GM18873 (cell line): ENCODE measurements at regions not wholly inside any gene's neighbourhood (a gene's known extent, or its start where the extent isn't known, plus 50 kb on each side); places are given as distances from the start of the nearest gene placed in this dataset.
A peak's percentile ranks its signal among the peaks of the same experiment; 100 is the strongest.
"Not testable (repeated sequence)": the region's sequence is repeated elsewhere in the genome, so short reads cannot be mapped to it uniquely, and the experiment has no call there.

Source experiments
- ATAC-seq: cut with Tn5 transposase; IDR thresholded peaks from one replicate; pipeline ENCODE4 v1.9.1; 2021; ENCODE audit warnings: mild to moderate bottlenecking, moderate library complexity, moderate number of reproducible peaks; ENCODE audit not compliant: unreplicated experiment, low FRiP score

- ATAC-seq = no peak
Observed at GRCh38 chr2:150373374-150373773, 114.1 kb downstream of the RND3 start.

GRCh38 chr2:150371044-150371818 lies 116.2 kb downstream of the RND3 start:
- no peak for ATAC-seq

DNA sequence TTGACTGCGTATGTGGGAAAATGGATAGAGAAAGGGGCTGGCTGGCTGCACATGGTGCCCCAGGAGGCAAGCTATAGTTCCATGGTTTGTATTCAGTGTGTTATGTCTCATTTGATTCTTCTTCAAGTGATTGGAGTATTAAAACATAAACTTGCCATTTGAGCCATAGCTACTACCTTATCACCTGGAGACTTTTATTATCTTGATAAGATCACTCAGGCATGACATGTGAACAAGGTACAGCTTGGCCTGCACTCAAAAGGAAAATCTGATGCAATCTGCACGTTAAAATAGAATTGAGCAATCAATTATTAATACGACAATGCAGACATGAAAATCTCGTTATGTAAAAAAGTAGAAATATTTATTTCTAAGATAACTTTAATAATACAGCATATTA lies 116.9 kb downstream of the RND3 start:
- ATAC-seq = no peak

GRCh38 chr2:150369862-150370261 lies 117.6 kb downstream of the RND3 start:
- ATAC-seq = no peak

- ATAC-seq = no peak
Observed at GRCh38 chr2:150358468-150358807, 129.0 kb downstream of the RND3 start.

DNA sequence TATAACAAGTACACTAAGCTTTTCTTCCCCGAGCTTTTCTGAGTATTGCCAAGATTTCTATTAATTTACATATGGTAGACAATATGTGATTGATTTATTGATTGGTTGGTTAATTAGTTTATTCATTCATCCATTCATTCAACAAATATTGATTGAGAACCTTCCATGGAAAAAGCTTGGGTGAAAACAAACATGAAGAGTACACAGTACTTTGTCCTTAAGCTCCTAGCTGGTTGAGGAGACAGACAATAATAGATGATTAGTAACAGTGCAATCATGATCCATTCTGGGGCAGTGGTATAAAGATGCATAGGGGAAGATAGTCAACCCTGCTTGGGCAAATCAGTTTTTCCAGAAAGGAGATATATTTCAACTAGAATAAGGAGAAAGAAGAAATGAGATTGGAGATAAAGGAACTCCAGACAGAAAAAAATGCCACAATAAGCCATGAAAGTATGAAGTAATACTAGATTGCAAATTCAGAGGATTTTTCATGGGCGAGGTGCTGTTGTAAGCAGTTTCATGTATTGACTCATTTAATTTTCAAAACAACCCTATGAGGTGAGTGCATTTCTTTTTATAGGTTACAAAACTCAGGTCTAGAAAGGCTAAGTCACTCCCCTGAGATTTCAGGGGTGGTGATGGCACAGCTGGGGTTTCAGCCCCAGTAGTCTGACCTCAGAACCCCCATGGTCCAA lies 129.5 kb downstream of the RND3 start:
- ATAC-seq = peak; percentile 75

DNA sequence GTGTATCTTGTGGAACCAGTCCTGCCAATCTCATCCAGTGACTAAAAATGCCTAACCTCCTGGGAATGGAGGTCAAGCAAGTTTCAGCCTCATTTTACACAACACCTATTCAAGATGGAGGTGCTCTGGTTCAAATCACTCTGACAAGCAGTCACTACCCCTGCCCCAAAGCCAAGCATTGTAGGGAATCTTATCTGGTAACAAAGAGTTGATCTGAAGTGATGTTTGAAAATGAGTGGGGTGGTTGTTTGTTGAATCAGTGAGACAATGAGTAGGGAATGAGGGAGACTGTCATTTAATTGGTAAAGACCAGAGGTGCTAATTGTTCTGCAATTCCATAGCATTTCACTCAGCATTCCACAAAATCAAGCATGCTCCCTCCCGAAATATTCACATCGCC lies 132.0 kb downstream of the RND3 start:
- ATAC-seq = no peak

DNA sequence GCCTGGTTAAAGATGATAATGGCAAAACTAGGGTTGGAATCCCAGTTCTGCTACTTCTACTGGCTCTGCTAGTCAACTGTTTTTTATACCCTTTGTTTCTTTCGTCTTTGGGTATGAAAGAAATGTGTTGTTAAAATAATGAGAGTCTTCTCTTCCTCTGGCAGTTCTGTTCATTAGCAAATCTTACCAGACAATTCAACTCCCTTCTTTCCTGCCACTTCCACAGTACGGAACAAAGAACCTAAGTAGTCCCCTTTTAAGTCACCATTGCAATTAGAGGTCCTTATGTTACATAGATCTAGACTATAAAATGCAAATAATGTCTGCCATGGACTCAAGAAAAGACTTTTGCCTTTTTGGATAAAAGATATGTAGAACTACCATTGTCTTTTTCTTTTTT lies 134.1 kb downstream of the RND3 start:
- ATAC-seq = no peak

DNA sequence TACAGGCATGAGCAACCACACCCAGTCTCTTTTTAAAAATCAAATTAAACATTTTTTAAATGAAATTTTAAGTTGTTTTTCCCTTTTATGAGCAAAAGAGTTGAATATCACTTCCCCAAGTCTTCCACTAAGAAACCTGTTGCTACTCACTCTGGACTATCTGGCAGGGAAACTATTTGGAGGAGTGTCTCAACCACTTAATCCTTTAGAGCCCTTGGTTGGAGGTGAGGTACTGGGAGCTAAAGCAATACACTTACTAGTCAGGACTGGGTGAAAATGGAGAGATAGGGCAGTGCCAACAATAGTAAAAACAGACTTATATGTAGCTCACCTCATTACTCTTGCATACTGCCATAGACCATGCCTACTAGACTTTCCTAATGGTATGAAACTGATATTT lies 135.5 kb downstream of the RND3 start:
- ATAC-seq = no peak

- ATAC-seq = no peak
Observed at GRCh38 chr2:150350500-150350899, 137.0 kb downstream of the RND3 start.

DNA sequence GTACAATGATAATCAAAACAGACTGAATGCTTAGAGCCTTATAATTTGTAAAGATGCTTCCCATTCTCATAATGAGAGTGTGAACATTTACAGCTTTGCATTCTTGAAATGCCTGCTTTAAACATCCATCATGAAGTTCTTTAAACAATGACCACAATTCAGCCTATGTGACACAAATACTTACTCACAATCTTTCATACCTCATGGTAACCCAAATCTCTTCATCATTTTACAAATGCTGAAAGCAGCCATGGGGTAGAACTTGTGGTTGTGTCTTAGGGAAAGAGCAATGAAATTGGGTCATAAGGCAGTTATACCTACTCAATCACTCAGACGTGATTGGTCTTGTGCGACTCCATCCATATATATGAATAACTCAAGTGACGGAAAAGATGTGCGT lies 140.7 kb downstream of the RND3 start:
- ATAC-seq = no peak

DNA sequence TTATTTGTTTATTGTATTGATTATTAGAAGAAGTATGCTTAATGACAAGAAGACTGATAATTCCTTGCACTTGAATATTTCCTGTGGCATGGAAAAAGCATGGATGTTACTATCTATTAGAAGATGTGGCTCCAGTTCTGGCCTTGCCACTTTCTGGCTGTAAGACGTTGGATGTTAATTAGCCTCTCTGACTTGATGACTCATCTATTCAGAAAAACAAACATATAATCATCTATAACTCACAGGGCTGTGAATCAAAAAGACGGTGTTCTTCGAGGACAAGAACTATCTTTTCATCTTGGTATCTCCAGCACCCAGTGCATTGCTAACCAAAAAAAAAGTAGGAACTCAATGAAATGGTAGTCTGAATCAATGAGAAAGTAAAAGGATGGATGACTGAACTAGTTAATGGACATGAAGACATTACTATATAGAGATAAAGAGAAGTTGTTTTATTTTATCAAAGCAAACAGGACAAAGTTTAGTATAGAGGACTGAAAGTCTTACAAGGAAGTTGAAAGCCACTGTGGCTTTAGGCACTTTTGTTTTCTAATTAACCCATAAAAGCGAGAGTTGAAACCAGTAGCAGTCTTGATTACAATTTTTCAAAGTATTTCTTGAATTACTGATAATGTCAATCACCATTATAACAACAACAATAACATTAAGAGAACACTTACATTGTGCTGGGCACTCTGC lies 145.3 kb downstream of the RND3 start:
- no peak for ATAC-seq

DNA sequence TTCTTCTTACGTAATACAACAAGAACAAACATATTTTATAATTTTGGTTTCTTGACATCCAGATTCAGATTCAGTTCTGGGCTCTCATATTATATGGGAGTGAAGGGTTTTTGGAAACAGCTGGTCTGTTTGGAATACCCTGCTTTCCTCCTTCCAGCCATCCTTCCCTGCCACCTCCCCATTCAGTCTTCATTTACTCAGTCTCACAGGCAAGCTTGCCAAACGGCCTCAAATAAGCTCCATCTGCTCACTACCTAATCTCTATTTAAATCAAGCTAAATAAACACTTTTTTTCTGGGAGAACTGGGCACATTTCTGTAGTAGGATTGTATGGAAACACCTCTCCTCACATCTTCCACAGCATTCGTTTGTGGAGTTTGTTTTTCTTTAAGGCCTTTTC lies 147.5 kb downstream of the RND3 start:
- ATAC-seq = no peak

GRCh38 chr2:150339282-150339681 lies 148.2 kb downstream of the RND3 start:
- no peak for ATAC-seq

DNA sequence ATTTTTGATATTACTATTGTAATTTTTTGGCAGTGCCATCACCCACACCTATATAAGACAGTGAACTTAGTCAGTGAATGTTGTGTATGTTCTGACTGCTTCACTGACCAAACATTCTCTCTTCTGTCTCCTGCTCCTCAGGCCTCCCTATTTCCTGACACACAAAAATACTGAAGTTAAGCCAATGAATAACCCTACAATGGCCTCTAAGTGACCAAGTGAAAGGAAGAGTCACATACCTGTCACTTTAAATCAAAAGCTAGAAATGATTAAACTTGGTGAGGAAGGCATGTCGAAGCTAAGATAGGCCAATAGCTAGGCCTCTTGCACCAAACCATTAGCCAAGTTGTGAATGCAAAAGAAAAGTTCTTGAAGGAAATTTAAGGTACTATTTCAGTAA lies 151.9 kb downstream of the RND3 start:
- ATAC-seq = no peak

GRCh38 chr2:150332383-150332782 lies 155.1 kb downstream of the RND3 start:
- no peak for ATAC-seq

- ATAC-seq = no peak
Observed at GRCh38 chr2:150327564-150328489, 159.6 kb downstream of the RND3 start.

GRCh38 chr2:150325656-150326314 lies 161.7 kb downstream of the RND3 start:
- ATAC-seq = no peak

DNA sequence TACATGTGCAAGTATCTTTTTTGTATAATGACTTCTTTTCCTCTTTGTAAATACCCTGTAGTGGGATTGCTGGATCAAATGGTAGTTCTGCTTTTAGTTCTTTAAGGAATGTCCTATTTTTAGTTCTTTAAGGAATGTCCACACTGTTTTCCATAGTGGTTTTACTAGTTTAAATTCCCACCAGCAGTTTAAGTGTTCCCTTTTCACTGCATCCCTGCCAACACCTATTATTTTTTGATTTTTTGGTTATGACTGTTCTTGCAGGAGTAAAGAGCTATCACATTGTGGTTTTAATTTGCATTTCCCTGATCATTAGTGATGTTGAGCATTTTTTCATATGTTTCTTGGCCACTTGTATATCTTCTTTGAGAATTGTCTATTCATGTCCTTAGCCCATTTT lies 164.4 kb downstream of the RND3 start:
- not testable (repeated sequence) for ATAC-seq

- no peak for ATAC-seq
Observed at GRCh38 chr2:150320608-150321007, 166.9 kb downstream of the RND3 start.
